ENCODE measurements at regions not wholly inside any gene's neighbourhood (a gene's known extent, or its start where the extent isn't known, plus 50 kb on each side); places are given as distances from the start of the nearest gene placed in this dataset.

DNA sequence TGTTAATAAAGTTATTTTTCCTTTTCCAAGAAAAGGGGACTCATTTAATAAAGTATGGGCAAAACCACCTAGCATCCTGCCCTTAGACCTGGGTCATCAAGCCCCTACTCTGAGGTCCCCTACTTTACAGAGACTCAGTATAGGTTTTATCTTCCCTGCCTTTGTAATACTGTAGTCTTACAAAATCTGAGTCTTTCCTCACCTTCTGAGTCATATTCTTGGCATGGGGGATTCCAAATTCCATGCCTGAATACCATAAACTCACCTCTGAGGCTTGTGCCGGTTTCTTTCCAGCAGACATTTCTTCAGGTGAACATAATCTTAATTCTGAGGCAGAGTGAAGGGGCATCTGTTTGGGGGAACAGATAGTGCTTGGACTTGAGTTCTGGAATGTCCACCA, 282.5 kb downstream of the KCNA4 start:
- TF ChIP-seq, protein P1, sequence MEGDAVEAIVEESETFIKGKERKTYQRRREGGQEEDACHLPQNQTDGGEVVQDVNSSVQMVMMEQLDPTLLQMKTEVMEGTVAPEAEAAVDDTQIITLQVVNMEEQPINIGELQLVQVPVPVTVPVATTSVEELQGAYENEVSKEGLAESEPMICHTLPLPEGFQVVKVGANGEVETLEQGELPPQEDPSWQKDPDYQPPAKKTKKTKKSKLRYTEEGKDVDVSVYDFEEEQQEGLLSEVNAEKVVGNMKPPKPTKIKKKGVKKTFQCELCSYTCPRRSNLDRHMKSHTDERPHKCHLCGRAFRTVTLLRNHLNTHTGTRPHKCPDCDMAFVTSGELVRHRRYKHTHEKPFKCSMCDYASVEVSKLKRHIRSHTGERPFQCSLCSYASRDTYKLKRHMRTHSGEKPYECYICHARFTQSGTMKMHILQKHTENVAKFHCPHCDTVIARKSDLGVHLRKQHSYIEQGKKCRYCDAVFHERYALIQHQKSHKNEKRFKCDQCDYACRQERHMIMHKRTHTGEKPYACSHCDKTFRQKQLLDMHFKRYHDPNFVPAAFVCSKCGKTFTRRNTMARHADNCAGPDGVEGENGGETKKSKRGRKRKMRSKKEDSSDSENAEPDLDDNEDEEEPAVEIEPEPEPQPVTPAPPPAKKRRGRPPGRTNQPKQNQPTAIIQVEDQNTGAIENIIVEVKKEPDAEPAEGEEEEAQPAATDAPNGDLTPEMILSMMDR (IDR thresholded peaks at IDR 0.05; ENCODE audit: insufficient read depth, low read length), result no peak
- TF ChIP-seq POLR2AphosphoS5 (IDR thresholded peaks at IDR 0.05; ENCODE audit: low read depth) (no peak), GABPA (IDR thresholded peaks at IDR 0.05; ENCODE audit: low read depth) (no peak)
- TF ChIP-seq, protein P2, sequence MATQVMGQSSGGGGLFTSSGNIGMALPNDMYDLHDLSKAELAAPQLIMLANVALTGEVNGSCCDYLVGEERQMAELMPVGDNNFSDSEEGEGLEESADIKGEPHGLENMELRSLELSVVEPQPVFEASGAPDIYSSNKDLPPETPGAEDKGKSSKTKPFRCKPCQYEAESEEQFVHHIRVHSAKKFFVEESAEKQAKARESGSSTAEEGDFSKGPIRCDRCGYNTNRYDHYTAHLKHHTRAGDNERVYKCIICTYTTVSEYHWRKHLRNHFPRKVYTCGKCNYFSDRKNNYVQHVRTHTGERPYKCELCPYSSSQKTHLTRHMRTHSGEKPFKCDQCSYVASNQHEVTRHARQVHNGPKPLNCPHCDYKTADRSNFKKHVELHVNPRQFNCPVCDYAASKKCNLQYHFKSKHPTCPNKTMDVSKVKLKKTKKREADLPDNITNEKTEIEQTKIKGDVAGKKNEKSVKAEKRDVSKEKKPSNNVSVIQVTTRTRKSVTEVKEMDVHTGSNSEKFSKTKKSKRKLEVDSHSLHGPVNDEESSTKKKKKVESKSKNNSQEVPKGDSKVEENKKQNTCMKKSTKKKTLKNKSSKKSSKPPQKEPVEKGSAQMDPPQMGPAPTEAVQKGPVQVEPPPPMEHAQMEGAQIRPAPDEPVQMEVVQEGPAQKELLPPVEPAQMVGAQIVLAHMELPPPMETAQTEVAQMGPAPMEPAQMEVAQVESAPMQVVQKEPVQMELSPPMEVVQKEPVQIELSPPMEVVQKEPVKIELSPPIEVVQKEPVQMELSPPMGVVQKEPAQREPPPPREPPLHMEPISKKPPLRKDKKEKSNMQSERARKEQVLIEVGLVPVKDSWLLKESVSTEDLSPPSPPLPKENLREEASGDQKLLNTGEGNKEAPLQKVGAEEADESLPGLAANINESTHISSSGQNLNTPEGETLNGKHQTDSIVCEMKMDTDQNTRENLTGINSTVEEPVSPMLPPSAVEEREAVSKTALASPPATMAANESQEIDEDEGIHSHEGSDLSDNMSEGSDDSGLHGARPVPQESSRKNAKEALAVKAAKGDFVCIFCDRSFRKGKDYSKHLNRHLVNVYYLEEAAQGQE (IDR thresholded peaks at IDR 0.05; ENCODE audit: insufficient replicate concordance, low read depth), result no peak

Measured in HL-60 (cell line).